GM19468 (cell line): ENCODE measurements at regions not wholly inside any gene's neighbourhood (a gene's known extent, or its start where the extent isn't known, plus 50 kb on each side); places are given as distances from the start of the nearest gene placed in this dataset.
"Not testable (repeated sequence)": the region's sequence is repeated elsewhere in the genome, so short reads cannot be mapped to it uniquely, and the experiment has no call there.

Source experiments
- ATAC-seq: cut with Tn5 transposase; IDR thresholded peaks from one replicate; pipeline ENCODE4 v1.9.1; 2021; ENCODE audit warnings: mild to moderate bottlenecking, moderate library complexity, moderate number of reproducible peaks; ENCODE audit not compliant: unreplicated experiment; ENCODE audit errors: extremely low read depth

GRCh38 chr10:108039821-108040584 is 875.5 kb upstream of the SORCS1 start:
- ATAC-seq, result no peak

DNA sequence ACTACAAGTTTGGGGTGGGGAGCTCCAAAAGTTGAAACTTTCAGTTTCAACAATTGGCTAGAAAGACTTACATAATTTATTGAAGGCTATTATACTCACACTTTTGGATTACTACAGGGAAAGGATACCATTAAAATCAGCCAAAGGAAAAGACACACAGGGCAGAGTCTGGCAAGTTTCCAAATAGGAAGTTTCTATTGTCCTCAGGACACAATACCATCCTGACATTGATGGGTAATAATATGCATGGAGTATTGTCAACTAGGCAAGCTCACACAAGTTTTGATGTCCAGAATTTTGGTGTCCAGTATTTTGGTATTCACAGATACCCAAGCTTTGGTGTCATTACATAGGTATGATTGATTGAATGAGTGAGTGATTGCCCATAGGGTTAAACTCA is 872.6 kb upstream of the SORCS1 start:
- no peak for ATAC-seq

- ATAC-seq, result no peak
Measured at GRCh38 chr10:108036265-108036664, 871.8 kb upstream of the SORCS1 start.

DNA sequence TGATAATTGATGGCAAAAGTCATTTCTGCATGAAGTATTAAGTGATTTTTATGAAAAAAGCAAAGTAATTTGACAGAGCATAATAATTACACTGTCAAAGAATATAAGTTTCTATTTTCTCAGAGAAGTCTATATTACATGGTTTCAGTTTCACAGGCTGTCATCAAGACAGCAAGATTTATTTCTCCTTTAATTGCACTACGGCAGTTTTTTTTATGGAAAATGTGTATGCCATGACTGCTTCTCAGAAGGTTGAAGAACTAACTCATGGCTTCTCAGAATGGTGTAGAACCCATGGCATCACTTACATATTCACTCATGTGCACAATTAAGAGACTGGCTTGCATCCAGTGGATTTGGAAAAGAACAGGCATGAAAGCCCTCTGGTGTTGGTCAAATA is 870.3 kb upstream of the SORCS1 start:
- no peak for ATAC-seq

DNA sequence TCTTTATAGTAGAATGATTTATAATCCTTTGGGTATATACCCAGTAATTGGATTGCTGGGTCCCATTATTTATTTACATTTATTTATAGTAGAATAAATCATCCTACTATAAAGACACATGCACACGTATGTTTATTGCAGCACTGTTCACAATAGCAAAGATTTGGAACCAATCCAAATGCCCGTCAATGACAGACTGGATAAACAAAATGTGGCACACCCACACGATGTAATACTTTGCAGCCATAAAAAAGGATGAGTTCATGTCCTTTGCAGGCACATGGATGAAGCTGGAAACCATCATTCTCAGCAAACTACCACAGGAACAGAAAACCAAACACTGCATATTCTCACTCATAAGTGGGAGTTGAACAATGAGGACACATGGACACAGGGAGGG is 869.0 kb upstream of the SORCS1 start:
- not testable (repeated sequence) for ATAC-seq

DNA sequence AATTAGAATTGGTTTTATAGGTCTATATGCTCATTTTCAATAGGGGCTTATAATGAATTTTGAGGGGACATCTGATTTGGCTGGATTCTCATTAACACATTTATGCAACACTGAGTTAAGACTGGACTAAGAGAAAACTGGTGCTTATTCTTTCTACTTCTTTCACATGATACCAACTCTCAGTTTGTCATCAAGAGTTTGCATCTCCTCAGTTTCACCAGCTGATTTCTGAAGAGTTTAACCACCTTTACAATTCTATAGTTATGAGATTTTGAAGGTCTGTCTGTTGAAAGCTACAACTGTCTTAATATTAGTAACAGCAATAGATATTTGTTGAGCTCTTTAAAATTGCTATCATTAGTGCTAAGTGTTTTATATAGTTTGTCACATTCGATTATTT is 867.0 kb upstream of the SORCS1 start:
- no peak for ATAC-seq

GRCh38 chr10:108014902-108015177 is 850.3 kb upstream of the SORCS1 start:
- peak; percentile 89 for ATAC-seq

DNA sequence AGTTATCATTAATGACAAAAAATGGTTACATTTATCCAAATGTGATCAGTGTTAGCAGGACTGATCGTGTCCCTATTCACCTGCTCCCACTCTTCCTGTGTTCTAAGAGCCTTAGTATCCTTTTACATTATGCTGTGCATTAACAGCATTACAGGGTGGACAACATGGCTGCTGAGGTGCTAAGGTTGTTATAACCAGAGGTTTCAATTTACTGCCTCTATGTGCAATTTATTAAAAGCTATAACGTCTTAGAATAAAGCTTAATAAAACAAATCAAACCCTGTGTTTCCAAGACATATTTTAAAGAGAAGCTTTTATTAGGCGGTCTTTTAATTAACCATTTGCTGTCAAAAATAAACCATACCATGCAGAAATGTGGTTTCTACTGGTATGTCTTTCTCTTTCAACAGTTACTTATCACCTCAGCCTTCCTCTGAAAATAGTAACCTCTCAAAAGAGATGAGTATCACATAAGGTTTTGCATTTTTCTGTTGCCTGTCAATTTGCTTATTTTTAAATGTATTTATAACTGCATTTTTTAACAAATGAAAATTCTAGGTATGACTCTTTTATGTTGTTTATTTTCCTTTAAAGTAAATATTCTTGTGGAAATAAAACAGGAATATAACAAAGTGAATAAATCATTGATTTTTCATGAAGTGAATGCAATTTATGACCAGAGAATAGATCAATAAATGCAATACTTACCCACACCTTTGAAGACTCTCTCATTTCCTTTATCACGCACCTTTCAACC is 849.8 kb upstream of the SORCS1 start:
- no peak for ATAC-seq

GRCh38 chr10:108005627-108006026 is 841.1 kb upstream of the SORCS1 start:
- ATAC-seq, result no peak

- no peak for ATAC-seq
Measured at GRCh38 chr10:108003576-108003975, 839.1 kb upstream of the SORCS1 start.

GRCh38 chr10:108003061-108003460 is 838.6 kb upstream of the SORCS1 start:
- no peak for ATAC-seq

DNA sequence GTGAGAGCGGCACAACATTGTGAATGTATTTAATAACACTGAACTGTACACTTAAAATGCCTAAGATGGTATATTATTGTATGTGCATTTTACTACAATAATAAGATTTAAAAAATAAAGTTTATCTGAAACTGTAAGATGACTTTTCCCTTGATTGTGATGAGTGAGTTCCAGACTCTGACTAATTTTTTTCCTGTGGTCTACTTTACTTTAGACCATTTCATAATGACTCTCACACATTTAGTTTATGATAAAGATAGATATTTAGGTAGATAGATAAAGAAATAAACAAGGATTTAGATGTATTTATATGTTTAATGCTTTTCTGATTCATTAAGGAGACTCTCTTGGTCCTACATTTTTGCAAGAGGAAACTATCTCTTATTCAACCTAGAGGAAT is 835.9 kb upstream of the SORCS1 start:
- ATAC-seq, result no peak

DNA sequence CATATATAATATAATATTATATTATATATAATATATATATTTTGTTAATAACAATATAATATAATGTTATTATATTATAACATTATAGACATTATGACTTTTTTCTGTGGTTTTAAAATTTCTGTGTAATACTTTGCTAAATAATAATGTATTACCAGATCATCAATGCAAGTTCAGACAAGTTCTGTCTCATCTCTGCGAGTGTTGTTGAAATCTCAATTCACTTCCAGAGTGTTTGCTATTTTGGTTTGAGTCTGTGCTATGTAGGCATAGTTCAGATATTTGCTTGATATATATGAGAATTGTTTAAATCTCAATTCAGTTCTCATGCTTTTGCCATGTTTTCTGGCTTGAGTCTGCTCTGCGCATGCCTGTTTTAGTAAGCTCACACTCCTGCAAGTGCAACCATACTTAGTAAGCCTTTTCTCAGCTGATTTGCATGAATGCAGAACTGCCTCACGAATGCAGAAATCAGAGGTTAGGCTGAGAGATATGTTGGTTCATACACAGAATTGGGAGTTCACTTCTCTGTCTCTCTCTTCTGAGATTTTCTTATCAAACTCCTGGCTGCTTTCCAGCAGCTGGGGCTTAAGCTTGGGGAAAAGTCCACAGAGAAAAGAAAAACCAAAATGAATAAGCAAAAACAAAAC is 830.2 kb upstream of the SORCS1 start:
- no peak for ATAC-seq

- no peak for ATAC-seq
Measured at GRCh38 chr10:107986571-107986970, 822.1 kb upstream of the SORCS1 start.

GRCh38 chr10:107984581-107984980 is 820.1 kb upstream of the SORCS1 start:
- ATAC-seq, result no peak

- no peak for ATAC-seq
Measured at GRCh38 chr10:107984149-107984548, 819.6 kb upstream of the SORCS1 start.

GRCh38 chr10:107978455-107978854 is 813.9 kb upstream of the SORCS1 start:
- no peak for ATAC-seq

DNA sequence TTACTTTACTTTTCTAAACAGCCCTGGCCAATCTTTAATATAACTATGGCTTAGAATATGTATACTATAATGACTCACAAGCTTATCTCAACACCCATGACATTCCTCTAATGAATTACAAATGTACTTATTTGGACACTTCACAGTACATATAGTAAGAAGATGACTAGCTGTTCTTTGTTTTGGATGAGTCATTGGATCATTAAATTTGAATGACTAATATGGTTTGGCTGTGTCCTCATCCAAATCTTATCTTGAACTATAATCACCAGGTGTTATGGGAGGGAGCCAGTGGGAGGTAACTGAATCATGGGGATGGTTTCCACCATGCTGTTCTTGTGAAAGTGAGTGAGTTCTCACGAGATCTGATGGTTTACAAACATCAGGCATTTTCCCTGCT is 807.5 kb upstream of the SORCS1 start:
- no peak for ATAC-seq

- no peak for ATAC-seq
Measured at GRCh38 chr10:107971411-107971810, 806.9 kb upstream of the SORCS1 start.

DNA sequence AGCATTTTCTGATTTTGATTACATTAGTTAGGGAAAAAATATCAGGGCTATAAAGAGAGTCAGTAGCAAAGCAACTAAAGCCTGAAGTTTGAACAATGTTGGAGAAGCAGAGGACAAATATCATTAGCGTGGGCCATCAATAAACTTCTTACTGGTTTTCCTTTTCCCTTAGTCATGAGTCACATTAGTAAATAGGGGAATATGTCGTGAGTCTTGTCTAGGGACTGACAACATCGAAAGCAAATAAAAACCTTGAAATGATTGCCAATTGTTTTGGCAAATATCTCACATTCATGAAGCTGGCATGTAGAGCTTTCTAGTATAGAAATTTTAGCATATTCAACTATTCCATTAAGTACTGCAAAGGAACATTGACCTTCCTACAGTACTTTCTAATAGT is 806.0 kb upstream of the SORCS1 start:
- no peak for ATAC-seq

- no peak for ATAC-seq
Measured at GRCh38 chr10:107969936-107970335, 805.4 kb upstream of the SORCS1 start.
